OCI-LY1 (cell line): ENCODE measurements at regions not wholly inside any gene's neighbourhood (a gene's known extent, or its start where the extent isn't known, plus 50 kb on each side); places are given as distances from the start of the nearest gene placed in this dataset.

Experiments used
- CTCF ChIP-seq: fragments of 200-600 bp; sonication (generic), shearing (Covaris generic); IDR thresholded peaks from 2 replicates; pipeline ENCODE4 v1.5.1; 2017; ENCODE audit warnings: mild to moderate bottlenecking, antibody characterized with exemption, low read length, moderate library complexity, mixed read lengths
- EZH2 ChIP-seq: fragments of 200-600 bp; sonication (generic), shearing (Covaris generic); IDR thresholded peaks from 2 replicates; pipeline ENCODE4 v1.8.0; 2017; ENCODE audit warnings: borderline replicate concordance, mixed run types, mild to moderate bottlenecking, antibody characterized with exemption, low read length, moderate library complexity, mixed read lengths

GRCh38 chr5:61649231-61649630 lies 317.2 kb downstream of the ZSWIM6 start:
- TF ChIP-seq CTCF (no peak), EZH2 (no peak)
